AG04450 (cell line): ENCODE measurements at regions not wholly inside any gene's neighbourhood (a gene's known extent, or its start where the extent isn't known, plus 50 kb on each side); places are given as distances from the start of the nearest gene placed in this dataset.
"Not testable (repeated sequence)": the region's sequence is repeated elsewhere in the genome, so short reads cannot be mapped to it uniquely, and the experiment has no call there.

Experiments
- CTCF ChIA-PET: fragments of 300-600, 350-600 bp; formaldehyde crosslinking; extraction: SDS; loops from one replicate; lab custom pipeline; 2022; ENCODE audit warnings: antibody characterized with exemption, inconsistent platforms; lab: Charles Lee
- POLR2A ChIA-PET: fragments of 350-600 bp; formaldehyde crosslinking; extraction: SDS; loops from one replicate; lab custom pipeline; 2021; ENCODE audit warnings: antibody characterized with exemption, inconsistent platforms; lab: Yijun Ruan, JAX
- DNase-seq: peaks from one replicate; pipeline ENCODE4 v3.0.0-alpha.2; 2011; ENCODE audit warnings: low read depth, low spot score
- H3K27ac ChIP-seq: one replicate; pipeline ENCODE4 v1.5.1; 2012; ENCODE audit warnings: low read depth, low read length, control low read depth
- H3K27me3 ChIP-seq: one replicate; pipeline ENCODE4 v1.6.0; 2012; ENCODE audit warnings: low read length; ENCODE audit not compliant: control insufficient read depth, insufficient read depth
- H3K4me3 ChIP-seq: 2 replicates; pipeline ENCODE4 v1.5.1; 2011; ENCODE audit warnings: mild to moderate bottlenecking, low read depth, low read length, control low read depth
- H3K9me3 ChIP-seq: 2 replicates; pipeline ENCODE4 v1.5.1; 2012; ENCODE audit warnings: low read length; ENCODE audit not compliant: control insufficient read depth, insufficient read depth
- CTCF ChIP-seq: IDR thresholded peaks from 2 replicates; pipeline ENCODE4 v1.5.1; 2011; ENCODE audit warnings: low read depth, low read length, control low read depth, inconsistent platforms

DNA sequence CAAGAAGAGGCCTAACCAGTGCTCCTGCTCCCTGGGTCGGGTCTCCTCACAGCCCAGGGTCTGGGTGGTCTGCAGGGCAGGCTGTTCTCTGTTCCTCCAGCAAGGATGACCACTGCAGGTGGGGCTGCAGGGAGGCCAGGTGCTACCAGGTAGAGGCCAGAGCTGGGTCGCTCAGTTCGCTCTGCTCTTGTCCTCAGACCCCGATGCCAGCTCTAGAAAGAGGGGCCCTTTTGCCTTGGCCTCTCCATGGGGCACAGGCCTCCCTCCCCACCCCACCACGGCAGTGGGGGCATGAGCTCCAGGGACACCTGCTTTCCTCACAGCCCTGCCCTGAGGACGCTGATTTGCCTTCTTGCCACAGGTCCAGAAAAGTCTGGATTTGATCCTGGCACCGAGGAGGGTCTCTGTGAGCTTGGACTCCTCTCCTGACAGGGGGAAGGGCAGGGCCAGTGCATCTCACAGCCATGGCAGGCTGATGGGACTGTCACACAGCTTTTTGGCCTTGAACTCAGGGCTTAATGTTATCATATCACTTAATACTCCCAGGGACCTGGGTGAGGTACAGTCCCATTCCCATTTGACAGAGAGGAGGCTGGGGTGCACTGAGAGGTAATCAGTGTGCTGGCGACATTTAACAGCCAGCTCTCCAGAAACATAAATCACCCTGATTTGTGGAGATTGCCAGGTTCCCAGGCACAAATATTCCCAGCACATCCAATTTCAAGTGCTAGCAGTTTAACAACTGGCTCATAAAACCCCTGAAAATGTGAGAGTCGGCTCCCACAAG is 273.0 kb upstream of the SFSWAP start:
- Histone ChIP-seq H3K9me3 (peaks cover 49% of the 10 kb centered on the region), H3K27me3 (no peaks in the 10 kb centered on the region), H3K27ac (no peak overlapping the region), H3K4me3 (no peak overlapping the region)
- CTCF ChIA-PET = no interaction called here
- no peak for DNase-seq
- TF ChIP-seq CTCF = no peak
- POLR2A ChIA-PET = no interaction called here

DNA sequence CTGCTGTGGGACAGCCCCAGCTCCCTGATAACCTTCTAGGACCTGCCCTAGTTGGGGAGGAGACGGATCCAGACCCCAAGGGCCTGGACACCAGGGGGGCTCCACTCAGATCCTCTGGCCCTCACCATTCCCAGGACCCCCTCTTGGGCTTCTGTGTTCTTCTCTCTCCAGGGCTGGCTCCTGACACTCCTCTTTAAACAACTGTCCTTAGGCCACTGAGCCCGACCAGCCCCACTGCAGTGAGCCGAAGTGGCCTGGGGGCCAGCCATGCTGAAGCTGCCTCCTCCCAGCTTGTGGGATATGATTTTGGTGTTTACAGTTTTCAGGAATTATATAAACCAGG is 272.4 kb upstream of the SFSWAP start:
- H3K4me3 ChIP-seq, CTCF ChIA-PET, POLR2A ChIA-PET, H3K27ac ChIP-seq, H3K27me3 ChIP-seq, DNase-seq: not testable (repeated sequence)
- H3K9me3 ChIP-seq = peaks cover 53% of the 10 kb centered on the region

DNA sequence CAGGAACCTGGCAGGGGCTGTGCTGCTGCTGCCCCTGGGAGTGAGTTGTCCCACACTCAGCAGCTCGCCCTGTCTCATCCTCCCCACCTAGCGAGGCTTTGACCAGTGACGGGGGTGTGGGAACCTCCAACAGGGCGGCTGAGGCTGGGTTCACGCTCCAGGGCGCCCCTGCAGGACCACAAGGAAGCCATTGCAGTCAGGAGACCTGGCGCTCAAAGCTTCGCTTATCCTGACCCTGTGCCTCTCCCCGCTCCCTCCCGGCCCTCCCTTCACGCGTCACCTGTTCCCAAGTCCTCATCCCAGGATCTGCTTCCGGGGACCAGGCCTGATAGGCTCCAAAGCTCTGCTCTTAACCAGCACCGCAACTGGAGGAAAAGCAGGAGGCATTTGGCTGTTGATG is 272.0 kb upstream of the SFSWAP start:
- CTCF ChIA-PET = no interaction called here
- DNase-seq = no peak
- POLR2A ChIA-PET = no interaction called here
- peaks cover 57% of the 10 kb centered on the region for H3K9me3 ChIP-seq
- TF ChIP-seq CTCF = no peak
- no peak overlapping the region for H3K4me3 ChIP-seq
- H3K27me3 ChIP-seq = no peaks in the 10 kb centered on the region
- H3K27ac ChIP-seq = no peak overlapping the region

- peaks cover 59% of the 10 kb centered on the region for H3K9me3 ChIP-seq
- DNase-seq, H3K4me3 ChIP-seq, H3K27ac ChIP-seq, H3K27me3 ChIP-seq, POLR2A ChIA-PET, CTCF ChIA-PET: not testable (repeated sequence)
Measured at GRCh38 chr12:131439752-131440151, 271.1 kb upstream of the SFSWAP start.

DNA sequence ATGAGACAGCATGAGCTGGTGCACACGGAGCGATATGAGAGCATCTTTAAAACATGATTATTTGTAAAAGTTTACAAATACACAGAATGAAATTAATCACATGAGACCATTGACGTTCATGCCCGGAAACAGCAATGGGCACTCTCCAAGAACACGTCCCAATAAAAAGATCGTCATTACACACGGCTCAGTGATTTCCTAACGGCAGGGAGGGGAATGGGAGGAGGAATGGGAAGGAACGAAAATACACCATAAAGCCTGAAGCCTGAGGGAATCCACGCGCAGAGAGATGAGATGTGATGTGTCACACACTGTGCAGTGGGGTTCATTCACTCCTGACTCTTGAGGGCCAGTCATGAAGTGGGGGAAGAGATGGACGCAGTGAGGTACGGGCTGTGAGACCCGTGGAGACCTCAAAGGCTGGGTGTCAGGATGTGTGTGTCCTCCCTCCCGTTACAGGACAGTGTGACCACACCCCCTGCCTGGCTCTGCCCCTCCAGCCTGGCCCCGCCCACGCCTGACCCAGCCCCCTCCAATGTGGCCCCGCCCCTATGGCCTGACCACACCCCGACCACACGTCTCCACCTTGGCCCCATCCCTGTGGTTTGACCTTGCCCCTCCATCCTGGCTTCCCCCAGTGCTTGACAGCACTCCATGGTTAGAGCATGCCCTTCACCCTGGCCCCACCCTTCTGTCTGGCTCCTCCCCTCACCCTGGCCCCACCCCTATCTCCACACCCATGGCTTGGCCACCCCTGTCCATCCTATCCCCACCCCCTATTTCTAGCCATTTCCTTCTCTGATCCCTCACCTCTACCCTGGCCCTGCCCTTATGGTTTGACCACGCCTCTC is 270.5 kb upstream of the SFSWAP start:
- not testable (repeated sequence) for H3K27ac ChIP-seq

GRCh38 chr12:131441060-131441396 is 269.9 kb upstream of the SFSWAP start:
- ChIA-PET CTCF (no interaction called here), POLR2A (no interaction called here)

More for the DNA sequence above, 270.5 kb upstream of the SFSWAP start:
- CTCF ChIA-PET, H3K27me3 ChIP-seq, DNase-seq, POLR2A ChIA-PET, H3K4me3 ChIP-seq: not testable (repeated sequence)
- H3K9me3 ChIP-seq = peaks cover 60% of the 10 kb centered on the region

More at GRCh38 chr12:131441060-131441396, 269.9 kb upstream of the SFSWAP start:
- DNase-seq = no peak
- no peak overlapping the region for H3K4me3 ChIP-seq
- no peak overlapping the region for H3K27ac ChIP-seq
- peaks cover 59% of the 10 kb centered on the region for H3K9me3 ChIP-seq
- H3K27me3 ChIP-seq = no peaks in the 10 kb centered on the region
- no peak for TF ChIP-seq CTCF
